H1 (cell line): ENCODE measurements at regions not wholly inside any gene's neighbourhood (a gene's known extent, or its start where the extent isn't known, plus 50 kb on each side); places are given as distances from the start of the nearest gene placed in this dataset.

Source experiments
- CTCF ChIA-PET: fragments of 300-600 bp; sonication (Branson Sonifier 250); formaldehyde crosslinking; loops from one replicate; lab custom pipeline; 2021; ENCODE audit not compliant: partially characterized antibody; lab: Charles Lee
- POLR2A ChIA-PET: fragments of 300-600 bp; sonication (Branson Sonifier 250); formaldehyde crosslinking; loops from one replicate; lab custom pipeline; 2021; ENCODE audit warnings: inconsistent platforms; ENCODE audit not compliant: partially characterized antibody; lab: Charles Lee
- DNase-seq, 2 experiments: peaks; one replicate each; pipeline versions ENCODE4 v3.0.0 to v3.0.0-alpha.2; 2010 to 2022; ENCODE audit warnings: low spot score in 2 of 2, low read depth in 1 of 2, mixed read lengths in 1 of 2
- FAIRE-seq: peaks from 2 replicates; lab custom pipeline; 2011; peaks lifted over from hg19 to GRCh38; lab: Jason Lieb, UNC
- H2AFZ ChIP-seq: 2 replicates; pipeline ENCODE4 v1.8.1; 2012; ENCODE audit warnings: low read length, inconsistent platforms
- H2AK5ac ChIP-seq: 2 replicates; pipeline ENCODE4 v1.6.1; 2013; ENCODE audit warnings: low read depth, low read length
- H2BK120ac ChIP-seq: replicated peaks from 2 replicates; pipeline ENCODE3; 2013; ENCODE audit warnings: low read depth, low read length, inconsistent platforms
- H2BK12ac ChIP-seq: 2 replicates; pipeline ENCODE4 v1.6.1; 2013; ENCODE audit warnings: low read depth, low read length
- H2BK15ac ChIP-seq: 2 replicates; pipeline ENCODE4 v1.6.1; 2013; ENCODE audit warnings: low read length
- H2BK20ac ChIP-seq: 2 replicates; pipeline ENCODE4 v1.6.1; 2013; ENCODE audit warnings: low read length
- H2BK5ac ChIP-seq: 2 replicates; pipeline ENCODE4 v1.6.1; 2013; ENCODE audit warnings: low read depth, low read length
- H3K14ac ChIP-seq: 2 replicates; pipeline ENCODE4 v1.6.1; 2013; ENCODE audit warnings: inconsistent platforms; ENCODE audit not compliant: insufficient read length
- H3K18ac ChIP-seq: 2 replicates; pipeline ENCODE4 v1.6.1; 2013; ENCODE audit warnings: low read length; ENCODE audit errors: extremely low read depth
- H3K23ac ChIP-seq: 2 replicates; pipeline ENCODE4 v1.6.1; 2013; ENCODE audit warnings: inconsistent platforms; ENCODE audit not compliant: insufficient read length
- H3K23me2 ChIP-seq: 2 replicates; pipeline ENCODE4 v1.6.1; 2013; ENCODE audit warnings: low read depth, low read length
- H3K27ac ChIP-seq: 2 replicates; pipeline ENCODE4 v1.6.1; 2011; ENCODE audit warnings: low read depth, low read length, inconsistent platforms
- H3K27me3 ChIP-seq, 4 experiments: replicated peaks in 1 of 4; 1 replicate in 1 of 4; 2 replicates in 3 of 4; pipeline versions ENCODE4 v1.6.1 to v1.8.1; 2011 to 2013; ENCODE audit warnings: low read length in 3 of 4, mild to moderate bottlenecking in 3 of 4, inconsistent platforms in 2 of 4, mixed read lengths in 2 of 4, moderate library complexity in 1 of 4; ENCODE audit not compliant: control insufficient read depth in 3 of 4, insufficient read depth in 3 of 4; ENCODE audit errors: extremely low read depth in 1 of 4
- H3K36me3 ChIP-seq, 4 experiments: 2 replicates each; pipeline versions ENCODE4 v1.6.1 to v1.8.1; 2011 to 2013; ENCODE audit warnings: mild to moderate bottlenecking in 4 of 4, low read length in 3 of 4, moderate library complexity in 2 of 4, control low read depth in 1 of 4, inconsistent platforms in 1 of 4; ENCODE audit not compliant: insufficient read depth in 4 of 4, control insufficient read depth in 2 of 4
- H3K4ac ChIP-seq: replicated peaks from 2 replicates; pipeline ENCODE3; 2013; ENCODE audit warnings: low read length, low read depth, mixed read lengths, inconsistent platforms; ENCODE audit not compliant: insufficient read length
- H3K4me1 ChIP-seq, 4 experiments: replicated peaks in 1 of 4; 1 replicate in 1 of 4; 2 replicates in 3 of 4; pipeline versions ENCODE4 v1.6.1 to v1.8.1; 2011 to 2013; ENCODE audit warnings: low read length in 3 of 4, inconsistent platforms in 2 of 4, mixed read lengths in 1 of 4; ENCODE audit not compliant: insufficient read depth in 4 of 4, control insufficient read depth in 3 of 4
- H3K4me2 ChIP-seq, 2 experiments: 2 replicates each; pipeline versions ENCODE4 v1.6.1 to v1.8.1; 2011 to 2013; ENCODE audit warnings: low read depth in 2 of 2, low read length in 2 of 2, control low read depth in 1 of 2, inconsistent platforms in 1 of 2, mild to moderate bottlenecking in 1 of 2; ENCODE audit not compliant: insufficient read depth in 1 of 2
- H3K4me3 ChIP-seq, 4 experiments: fragments of 200-600, 300-600 bp in 1 of 4; sonication (generic), shearing (Covaris generic), sonication (Bioruptor Twin) in 1 of 4; 2 replicates each; pipeline versions ENCODE4 v1.5.1 to v1.8.1; 2011 to 2016; ENCODE audit warnings: low read length in 4 of 4, low read depth in 3 of 4, control low read depth in 2 of 4, inconsistent platforms in 2 of 4, mild to moderate bottlenecking in 2 of 4, mixed read lengths in 1 of 4, moderate library complexity in 1 of 4; ENCODE audit not compliant: insufficient read depth in 2 of 4; ENCODE audit errors: extremely low read depth in 1 of 4
- H3K56ac ChIP-seq: replicated peaks from 2 replicates; pipeline ENCODE3; 2013; ENCODE audit warnings: low read depth, mild to moderate bottlenecking, mixed read lengths, low read length, inconsistent platforms; ENCODE audit not compliant: insufficient read length
- H3K79me1 ChIP-seq: 2 replicates; pipeline ENCODE4 v1.6.1; 2013; ENCODE audit warnings: low read depth, low read length, control low read depth
- H3K79me2 ChIP-seq, 2 experiments: 2 replicates each; pipeline versions ENCODE4 v1.6.1 to v1.8.1; 2012 to 2013; ENCODE audit warnings: low read length in 2 of 2, mild to moderate bottlenecking in 2 of 2, inconsistent platforms in 1 of 2; ENCODE audit not compliant: insufficient read depth in 2 of 2, control insufficient read depth in 1 of 2
- H3K9ac ChIP-seq, 4 experiments: replicated peaks in 1 of 4; 1 replicate in 1 of 4; 2 replicates in 3 of 4; pipeline versions ENCODE4 v1.6.1 to v1.8.1; 2011 to 2013; ENCODE audit warnings: low read depth in 3 of 4, low read length in 3 of 4, control low read depth in 2 of 4, mild to moderate bottlenecking in 2 of 4, moderate library complexity in 2 of 4, inconsistent platforms in 1 of 4; ENCODE audit errors: extremely low read depth in 1 of 4
- H3K9me3 ChIP-seq, 2 experiments: 2 replicates each; pipeline versions ENCODE4 v1.6.1 to v1.8.1; 2012 to 2013; ENCODE audit warnings: mild to moderate bottlenecking in 2 of 2, moderate library complexity in 2 of 2, control low read depth in 1 of 2, inconsistent platforms in 1 of 2, low read depth in 1 of 2, low read length in 1 of 2, mixed read lengths in 1 of 2; ENCODE audit not compliant: insufficient read depth in 2 of 2
- H4K20me1 ChIP-seq, 2 experiments: replicated peaks in 1 of 2; 2 replicates each; pipeline versions ENCODE3 to v1.8.1; 2011 to 2013; ENCODE audit warnings: inconsistent platforms in 2 of 2, low read length in 2 of 2, mild to moderate bottlenecking in 1 of 2; ENCODE audit not compliant: insufficient read depth in 2 of 2, control insufficient read depth in 1 of 2
- H4K5ac ChIP-seq: 2 replicates; pipeline ENCODE4 v1.6.1; 2013; ENCODE audit warnings: low read length, low read depth, mixed read lengths, inconsistent platforms; ENCODE audit not compliant: insufficient read length
- H4K8ac ChIP-seq: 2 replicates; pipeline ENCODE4 v1.8.0; 2013; ENCODE audit warnings: mild to moderate bottlenecking, moderate library complexity, low read length, inconsistent platforms; ENCODE audit not compliant: insufficient read depth; ENCODE audit errors: extremely low read depth
- H4K91ac ChIP-seq: replicated peaks from 2 replicates; pipeline ENCODE3; 2013; ENCODE audit warnings: low read length, mixed read lengths, inconsistent platforms; ENCODE audit not compliant: insufficient read length
- BACH1 ChIP-seq: IDR thresholded peaks from 2 replicates; pipeline ENCODE4 v1.6.1; 2012; ENCODE audit warnings: low read length, improper control_type of control experiment
- CBX5 ChIP-seq: fragments of 300-800, 300-1000 bp; sonication (generic); IDR thresholded peaks from 2 replicates; pipeline ENCODE4 v1.7.1; 2016; ENCODE audit warnings: antibody characterized with exemption, low read length, low read depth
- CHD1 ChIP-seq: IDR thresholded peaks from 2 replicates; pipeline ENCODE4 v1.6.1; 2012; ENCODE audit warnings: low read depth, low read length, improper control_type of control experiment
- EP300 ChIP-seq, 2 experiments: IDR thresholded peaks; 1 replicate in 1 of 2; 2 replicates in 1 of 2; pipeline ENCODE4 v1.6.1; 2011 to 2012; ENCODE audit warnings: low read depth in 2 of 2, low read length in 2 of 2, mild to moderate bottlenecking in 2 of 2, borderline replicate concordance in 1 of 2, inconsistent platforms in 1 of 2, moderate library complexity in 1 of 2
- GTF2F1 ChIP-seq: IDR thresholded peaks from 2 replicates; pipeline ENCODE4 v1.6.1; 2012; ENCODE audit warnings: low read depth, low read length, improper control_type of control experiment, borderline replicate concordance
- HDAC2 ChIP-seq, 2 experiments: fragments of 300-600 bp in 1 of 2; sonication (generic) in 1 of 2; IDR thresholded peaks; 2 replicates each; pipeline ENCODE4 v1.6.1; 2011 to 2012; ENCODE audit warnings: low read depth in 2 of 2, low read length in 2 of 2, mild to moderate bottlenecking in 2 of 2, moderate library complexity in 2 of 2, borderline replicate concordance in 1 of 2, inconsistent platforms in 1 of 2
- NANOG ChIP-seq: IDR thresholded peaks from 2 replicates; pipeline ENCODE4 v1.6.1; 2011; ENCODE audit warnings: low read length, low read depth, mild to moderate bottlenecking, inconsistent platforms; ENCODE audit not compliant: insufficient read depth, poor library complexity, severe bottlenecking
- SIRT6 ChIP-seq: IDR thresholded peaks from one replicate; pipeline ENCODE4 v1.7.1; 2012; ENCODE audit warnings: low read length, inconsistent platforms
- TAF7 ChIP-seq: optimal IDR thresholded peaks from 2 replicates; pipeline ENCODE3; 2011; ENCODE audit warnings: low read depth, mild to moderate bottlenecking, inconsistent platforms, low read length, moderate library complexity, borderline replicate concordance
- TCF12 ChIP-seq: IDR thresholded peaks from 2 replicates; pipeline ENCODE4 v1.6.1; 2011; ENCODE audit warnings: low read depth, mild to moderate bottlenecking, low read length
- WGBS, 2 experiments: shearing (Covaris generic) in 1 of 2; methylation state at CpG; one replicate each; pipeline versions ENCODE4 v1.1.6 to v1.1.7; 2013 to 2015; ENCODE audit warnings: low lambda C conversion rate in 2 of 2, mixed read lengths in 2 of 2, inconsistent platforms in 1 of 2, low coverage in 1 of 2, missing lambda C conversion rate in 1 of 2; ENCODE audit not compliant: insufficient replicate concordance in 2 of 2, insufficient coverage in 1 of 2, insufficient read length in 1 of 2; ENCODE audit errors: extremely low coverage in 1 of 2, missing lambda C conversion rate in 1 of 2; 5-methylcytosine and 5-hydroxymethylcytosine counted together

- H3K56ac ChIP-seq: no peak overlapping the region
- no peaks in the 10 kb centered on the region for H3K23me2 ChIP-seq
- H2AFZ ChIP-seq: no peak overlapping the region
- no peaks in the 10 kb centered on the region for H4K20me1 ChIP-seq
- H2AK5ac ChIP-seq: no peak overlapping the region
- no peaks in the 10 kb centered on the region for H3K9me3 ChIP-seq
- H3K4me1 ChIP-seq: no peaks in the 10 kb centered on the region
- CTCF ChIA-PET: interaction anchor here (0.5 to 1.7 kb wide), 3 partner anchors 22 to 288 kb away, joined by 3 to 8 read pairs (median 4); no protein-coding TSS in a partner anchor
- H2BK20ac ChIP-seq: no peak overlapping the region
- no peaks in the 10 kb centered on the region for H3K27me3 ChIP-seq
- no peak overlapping the region for H2BK5ac ChIP-seq
- 93% methylated on average over 2 of the region's 2 CpGs; no CpG with 5 or more reads in 1 of the 2 experiments for WGBS, 2 experiments
- H2BK12ac ChIP-seq: no peak overlapping the region; the same call in 1 of the 2 replicates
- no peak for TF ChIP-seq TCF12
- no peak for TF ChIP-seq NANOG
- no peak for TF ChIP-seq CHD1
- no peak for TF ChIP-seq HDAC2 (IDR thresholded peaks at IDR 0.05; ENCODE audit: borderline replicate concordance in 1 of 2, low read depth in 2 of 2, low read length in 2 of 2)
- no peak for TF ChIP-seq EP300 (IDR thresholded peaks at IDR 0.05; ENCODE audit: borderline replicate concordance in 1 of 2, low read depth in 2 of 2, low read length in 2 of 2)
- TF ChIP-seq SIRT6: no peak
- TF ChIP-seq BACH1: no peak
- TF ChIP-seq TAF7: no peak
- TF ChIP-seq CBX5: no peak
- TF ChIP-seq GTF2F1: no peak
- TF ChIP-seq, all 59 proteins: peak for 0
- no peaks in the 10 kb centered on the region for H3K79me2 ChIP-seq
- no peak overlapping the region for H3K4me2 ChIP-seq
- DNase-seq (no peak), FAIRE-seq (peak; percentile 13)
- H3K4me3 ChIP-seq: no peak overlapping the region
- POLR2A ChIA-PET: no interaction called here
- H4K5ac ChIP-seq: no peak overlapping the region
- no peak overlapping the region for H3K14ac ChIP-seq
- H2BK120ac ChIP-seq: no peak overlapping the region
- no peak overlapping the region; a peak in 1 of 7 replicates for H3K9ac ChIP-seq
- H4K8ac ChIP-seq: no peak overlapping the region
- H3K79me1 ChIP-seq: no peaks in the 10 kb centered on the region
- H3K18ac ChIP-seq: no peak overlapping the region
- H3K36me3 ChIP-seq: no peaks in the 10 kb centered on the region
- H3K27ac ChIP-seq: no peak overlapping the region
- no peak overlapping the region for H3K4ac ChIP-seq
- H3K23ac ChIP-seq: no peak overlapping the region
- H4K91ac ChIP-seq: no peak overlapping the region
- no peak overlapping the region for H2BK15ac ChIP-seq
These were observed 61.2 kb upstream of the STXBP6 start for GRCh38 chr14:25111061-25111601.
